G401 (cell line): ENCODE measurements at regions not wholly inside any gene's neighbourhood (a gene's known extent, or its start where the extent isn't known, plus 50 kb on each side); places are given as distances from the start of the nearest gene placed in this dataset.
A peak's percentile ranks its signal among the peaks of the same experiment; 100 is the strongest.

Source experiments
- DNase-seq: peaks from one replicate; pipeline ENCODE4 v3.0.0-alpha.2; 2015; ENCODE audit warnings: low spot score
- in situ Hi-C: cut with HindIII; loops from 2 replicates; pipeline ENCODE4 v1.10.0; 2016; ENCODE audit warnings: low sequenced_read_pairs, mixed read lengths

GRCh38 chr16:11401161-11402050, 56.1 kb downstream of the RMI2 start:
- in situ Hi-C loops = no loop called here
- DNase-seq = peak; percentile 84

- in situ Hi-C loops = no loop called here
These were observed 56.9 kb downstream of the RMI2 start for GRCh38 chr16:11402051-11402744.

DNA sequence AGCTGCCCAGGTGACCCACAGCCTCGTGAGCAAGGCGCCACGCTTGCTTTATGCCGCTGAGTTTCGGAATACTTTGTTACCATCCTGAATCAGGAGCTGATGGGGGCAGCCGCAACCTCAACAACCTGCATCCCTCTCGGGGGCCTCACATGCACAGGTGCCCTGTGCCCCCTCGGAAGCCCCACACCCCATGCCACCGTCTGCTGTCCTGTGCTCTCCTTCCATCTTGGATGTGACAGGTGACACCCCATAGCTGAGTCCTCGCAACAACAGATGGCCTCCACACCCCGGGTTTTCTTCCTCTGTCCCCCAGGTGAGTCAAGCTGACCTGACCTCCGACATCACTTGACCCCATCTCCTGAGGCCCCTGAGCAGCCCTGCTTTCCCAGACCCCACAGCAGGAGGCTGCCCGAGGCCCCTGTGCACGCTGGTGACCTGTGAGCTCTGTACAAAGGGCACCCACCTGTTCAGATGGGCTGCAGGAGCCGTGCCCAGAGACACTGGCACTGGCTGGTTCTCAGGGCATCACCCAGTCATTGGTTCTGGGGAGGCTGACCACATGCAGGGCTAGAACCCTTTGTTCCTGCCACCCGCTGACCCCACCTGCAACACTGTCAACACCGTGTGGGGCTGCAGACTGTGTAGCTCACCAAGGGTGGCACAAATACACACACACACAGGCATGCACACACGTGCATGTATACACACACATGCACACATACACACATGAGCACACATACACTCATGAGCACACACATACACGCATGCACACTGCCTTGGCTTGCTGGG, 57.7 kb downstream of the RMI2 start:
- DNase-seq = no peak
- in situ Hi-C loops = no loop called here

More at GRCh38 chr16:11402051-11402744, 56.9 kb downstream of the RMI2 start:
- peak; percentile 25 for DNase-seq

DNA sequence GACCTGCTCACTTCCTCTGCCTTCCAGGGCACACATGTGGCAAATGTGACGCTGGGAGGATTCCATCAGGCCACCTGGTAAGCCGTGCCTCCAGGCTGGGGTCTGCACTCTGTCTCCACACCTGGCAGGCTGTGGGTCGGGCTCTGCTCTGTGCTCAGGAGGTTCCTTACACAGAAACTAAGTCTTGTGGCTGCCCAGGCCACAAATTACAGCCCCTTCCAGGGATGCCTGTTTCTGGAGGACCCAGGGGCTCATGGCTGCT, 58.2 kb downstream of the RMI2 start:
- in situ Hi-C loops = no loop called here

GRCh38 chr16:11403920-11404319, 58.7 kb downstream of the RMI2 start:
- no peak for DNase-seq
- in situ Hi-C loops = no loop called here

More for the DNA sequence above, 58.2 kb downstream of the RMI2 start:
- DNase-seq = no peak

DNA sequence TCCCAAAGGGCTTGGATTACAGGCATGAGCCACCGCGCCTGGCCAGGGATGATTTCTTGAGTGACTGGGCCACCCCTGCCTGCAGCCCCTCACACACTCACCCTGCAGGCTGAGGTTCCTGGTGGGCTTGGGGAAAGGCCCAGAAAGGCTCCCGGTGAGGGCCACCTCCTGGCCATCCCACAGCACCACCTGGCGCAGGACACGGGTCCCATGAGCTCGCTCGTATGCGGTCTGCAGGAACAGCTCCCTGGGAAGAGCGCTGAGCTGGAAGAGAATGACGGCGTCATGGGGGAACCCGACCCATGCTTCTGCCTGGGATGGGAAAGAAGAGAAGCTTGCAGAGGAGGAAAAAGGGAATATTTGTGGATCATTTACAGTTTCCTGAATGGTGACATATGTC, 59.3 kb downstream of the RMI2 start:
- in situ Hi-C loops = no loop called here
- DNase-seq = no peak

DNA sequence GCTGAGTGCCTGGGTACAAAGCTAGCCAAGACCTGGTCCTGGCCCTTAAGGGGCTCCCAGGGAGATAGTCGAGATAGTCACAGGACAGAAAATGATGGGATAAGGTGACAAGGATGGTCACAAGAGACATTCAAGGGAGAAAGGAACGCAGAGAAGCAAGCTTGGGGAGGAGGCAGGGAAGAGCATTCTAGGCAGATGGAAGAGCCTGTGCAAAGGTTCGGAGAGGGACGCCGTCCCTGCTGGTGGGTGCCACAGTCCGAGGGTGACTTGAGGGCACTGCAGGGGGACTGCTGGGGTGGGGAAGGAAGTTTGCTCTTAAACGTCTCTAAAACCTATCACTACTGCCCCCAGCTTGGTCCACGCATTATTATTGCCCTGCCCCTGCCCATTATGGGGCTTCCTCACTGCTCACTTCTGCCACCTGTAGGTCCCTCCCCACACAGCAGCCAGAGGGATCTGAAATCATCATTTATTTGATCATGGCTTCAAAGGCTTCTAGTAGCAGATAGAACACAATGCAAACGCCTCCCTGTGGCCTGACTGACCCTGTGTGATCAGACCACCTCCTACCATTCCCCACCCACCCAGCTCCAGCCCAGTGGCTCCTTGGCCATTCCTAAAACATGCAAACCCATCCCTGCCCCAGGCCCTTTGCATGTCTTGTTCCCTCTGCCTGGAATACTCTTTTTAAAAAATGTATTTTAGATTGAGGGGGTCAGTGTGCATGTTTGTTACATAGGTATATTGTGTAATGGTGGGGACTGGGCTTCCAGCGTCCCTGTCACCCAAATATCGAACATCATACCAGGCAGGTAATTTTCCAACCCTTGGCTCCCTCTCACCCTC, 60.3 kb downstream of the RMI2 start:
- in situ Hi-C loops = no loop called here
- DNase-seq = no peak

- DNase-seq = no peak
- in situ Hi-C loops = no loop called here
These were observed 60.9 kb downstream of the RMI2 start for GRCh38 chr16:11406177-11406560.

DNA sequence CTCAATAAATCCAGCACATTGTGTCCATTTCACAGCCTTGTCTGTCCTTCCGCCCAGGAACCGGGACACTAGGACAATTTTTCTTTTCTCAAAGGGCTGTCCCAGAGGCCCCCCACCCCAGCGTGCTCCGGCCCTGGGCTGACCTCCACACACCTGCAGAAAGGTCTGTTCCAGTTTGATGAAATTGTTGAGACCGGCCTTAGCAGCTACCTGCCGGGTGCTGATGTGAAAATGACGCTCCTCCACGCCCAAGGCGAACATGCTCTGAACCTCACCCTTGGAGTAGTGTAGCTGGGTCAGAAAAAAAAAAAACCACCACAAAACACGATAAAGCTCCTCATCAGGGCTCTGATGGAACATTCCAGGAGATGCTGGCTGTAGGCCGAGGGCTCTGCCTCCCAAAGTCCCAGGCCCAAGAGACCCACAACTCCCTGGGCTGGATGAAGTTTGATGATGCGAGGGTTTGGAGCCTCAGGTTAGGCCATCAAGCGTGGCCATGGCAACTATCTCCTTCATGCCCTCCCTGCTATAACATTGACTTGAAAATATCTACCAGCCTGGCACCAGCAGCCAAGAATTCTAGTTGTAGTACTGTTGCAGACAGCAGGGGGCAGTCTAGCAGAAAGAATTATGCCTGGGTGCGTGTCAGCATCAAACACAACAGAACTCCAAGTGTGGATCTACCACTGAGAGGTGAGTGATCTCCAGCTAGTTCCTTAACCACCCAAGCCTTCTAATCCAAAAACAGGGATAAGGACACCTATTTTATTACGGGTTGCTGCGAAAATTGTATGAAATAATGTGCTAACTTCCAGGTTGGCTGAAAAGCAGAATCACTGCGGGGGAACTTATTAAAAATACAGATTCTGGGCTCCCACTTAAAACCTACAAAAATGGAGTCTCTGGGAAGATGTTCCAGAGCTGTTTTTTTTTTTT, 62.1 kb downstream of the RMI2 start:
- DNase-seq = peak; percentile 63
- in situ Hi-C loops = no loop called here

GRCh38 chr16:11408216-11408615, 63.0 kb downstream of the RMI2 start:
- in situ Hi-C loops = no loop called here
- no peak for DNase-seq

- in situ Hi-C loops = no loop called here
These were observed 64.1 kb downstream of the RMI2 start for GRCh38 chr16:11409398-11409797.

GRCh38 chr16:11410376-11411058, 65.3 kb downstream of the RMI2 start:
- in situ Hi-C loops = no loop called here
- DNase-seq = no peak

More at GRCh38 chr16:11409398-11409797, 64.1 kb downstream of the RMI2 start:
- no peak for DNase-seq

DNA sequence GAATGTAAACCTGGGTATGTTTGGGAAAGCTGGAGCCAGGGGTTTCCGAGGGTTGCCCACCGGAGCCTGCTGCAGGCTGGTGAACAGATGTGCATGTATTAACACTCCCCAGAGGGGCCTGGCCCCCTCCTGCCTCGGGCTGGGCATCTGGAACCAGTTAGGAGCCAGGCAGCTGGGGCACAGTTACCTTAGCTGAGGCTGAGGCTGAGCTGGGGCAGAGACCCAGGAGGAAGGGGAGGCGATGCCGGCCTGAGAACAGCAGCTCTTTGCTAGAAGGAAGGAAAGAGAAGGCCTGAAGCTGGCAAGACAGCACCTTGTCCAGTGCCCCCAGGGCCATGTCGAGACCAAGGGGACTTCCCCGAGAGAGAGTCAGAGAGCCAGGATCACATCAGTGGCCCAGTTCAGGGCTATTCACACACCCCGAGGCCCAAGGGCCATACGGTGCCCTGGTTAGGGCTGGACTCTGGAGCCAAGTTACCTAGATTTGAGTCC, 65.8 kb downstream of the RMI2 start:
- in situ Hi-C loops = no loop called here
- no peak for DNase-seq

- in situ Hi-C loops = no loop called here
These were observed 67.1 kb downstream of the RMI2 start for GRCh38 chr16:11412175-11412904.

GRCh38 chr16:11412965-11413887, 68.0 kb downstream of the RMI2 start:
- DNase-seq = no peak

More at GRCh38 chr16:11412175-11412904, 67.1 kb downstream of the RMI2 start:
- DNase-seq = no peak

More at GRCh38 chr16:11412965-11413887, 68.0 kb downstream of the RMI2 start:
- in situ Hi-C loops = no loop called here
